OCI-LY1 (cell line): ENCODE measurements at regions not wholly inside any gene's neighbourhood (a gene's known extent, or its start where the extent isn't known, plus 50 kb on each side); places are given as distances from the start of the nearest gene placed in this dataset.

Source experiments
- H2AFZ ChIP-seq: fragments of 200-600 bp; sonication (generic), shearing (Covaris generic); 2 replicates; pipeline ENCODE4 v1.6.0; 2014; ENCODE audit warnings: antibody characterized with exemption, mild to moderate bottlenecking, low read length
- H3F3A ChIP-seq: fragments of 200-600 bp; sonication (generic), shearing (Covaris generic); 2 replicates; pipeline ENCODE4 v1.6.0; 2014; ENCODE audit warnings: mild to moderate bottlenecking, antibody characterized with exemption, low read length, moderate library complexity; ENCODE audit not compliant: insufficient read depth
- H3K27ac ChIP-seq: fragments of 200-600 bp; sonication (generic); 2 replicates; pipeline ENCODE4 v1.5.1; 2014; ENCODE audit warnings: low read length, mixed run types, mild to moderate bottlenecking, low read depth; ENCODE audit not compliant: poor library complexity, severe bottlenecking
- H3K27me3 ChIP-seq: fragments of 200-600 bp; sonication (generic); 2 replicates; pipeline ENCODE4 v1.6.0; 2014; ENCODE audit warnings: antibody characterized with exemption, mild to moderate bottlenecking, low read length, moderate library complexity; ENCODE audit not compliant: insufficient read depth
- H3K36me3 ChIP-seq: fragments of 200-600 bp; sonication (generic); 2 replicates; pipeline ENCODE4 v1.6.1; 2014; ENCODE audit warnings: mild to moderate bottlenecking, antibody characterized with exemption, low read length, moderate library complexity, mixed read lengths; ENCODE audit not compliant: insufficient read depth
- H3K4me1 ChIP-seq: fragments of 200-600 bp; sonication (generic); 2 replicates; pipeline ENCODE4 v1.5.1; 2014; ENCODE audit warnings: mild to moderate bottlenecking, low read length, moderate library complexity; ENCODE audit not compliant: insufficient read depth, severe bottlenecking
- H3K4me2 ChIP-seq: fragments of 200-600 bp; sonication (generic), shearing (Covaris generic); 2 replicates; pipeline ENCODE4 v1.6.1; 2014; ENCODE audit warnings: low read length
- H3K4me3 ChIP-seq: fragments of 200-600 bp; sonication (generic); 2 replicates; pipeline ENCODE4 v1.5.1; 2014; ENCODE audit warnings: low read length, low read depth, mild to moderate bottlenecking, mixed read lengths; ENCODE audit not compliant: poor library complexity, severe bottlenecking
- H3K79me2 ChIP-seq: fragments of 200-600 bp; shearing (Covaris generic); 2 replicates; pipeline ENCODE4 v1.6.1; 2016; ENCODE audit warnings: mixed run types, low read length, mixed read lengths; ENCODE audit not compliant: insufficient read depth
- H3K9ac ChIP-seq: fragments of 200-600 bp; sonication (generic), shearing (Covaris generic); 2 replicates; pipeline ENCODE4 v1.6.1; 2014; ENCODE audit warnings: mild to moderate bottlenecking, low read length, mixed read lengths
- H3K9me2 ChIP-seq: fragments of 200-600 bp; sonication (generic), shearing (Covaris generic); 2 replicates; pipeline ENCODE4 v1.6.1; 2014; ENCODE audit warnings: low read depth, mild to moderate bottlenecking, low read length, mixed read lengths
- H3K9me3 ChIP-seq: fragments of 200-600 bp; shearing (Covaris generic); 2 replicates; pipeline ENCODE4 v1.6.1; 2014; ENCODE audit warnings: low read length, mixed read lengths
- H4K20me1 ChIP-seq: fragments of 200-600 bp; sonication (generic), shearing (Covaris generic); 2 replicates; pipeline ENCODE4 v1.6.0; 2016; ENCODE audit warnings: mild to moderate bottlenecking, low read length; ENCODE audit not compliant: insufficient read depth
- CTCF ChIP-seq: fragments of 200-600 bp; sonication (generic), shearing (Covaris generic); IDR thresholded peaks from 2 replicates; pipeline ENCODE4 v1.5.1; 2017; ENCODE audit warnings: mild to moderate bottlenecking, antibody characterized with exemption, low read length, moderate library complexity, mixed read lengths
- EZH2 ChIP-seq: fragments of 200-600 bp; sonication (generic), shearing (Covaris generic); IDR thresholded peaks from 2 replicates; pipeline ENCODE4 v1.8.0; 2017; ENCODE audit warnings: borderline replicate concordance, mixed run types, mild to moderate bottlenecking, antibody characterized with exemption, low read length, moderate library complexity, mixed read lengths

DNA sequence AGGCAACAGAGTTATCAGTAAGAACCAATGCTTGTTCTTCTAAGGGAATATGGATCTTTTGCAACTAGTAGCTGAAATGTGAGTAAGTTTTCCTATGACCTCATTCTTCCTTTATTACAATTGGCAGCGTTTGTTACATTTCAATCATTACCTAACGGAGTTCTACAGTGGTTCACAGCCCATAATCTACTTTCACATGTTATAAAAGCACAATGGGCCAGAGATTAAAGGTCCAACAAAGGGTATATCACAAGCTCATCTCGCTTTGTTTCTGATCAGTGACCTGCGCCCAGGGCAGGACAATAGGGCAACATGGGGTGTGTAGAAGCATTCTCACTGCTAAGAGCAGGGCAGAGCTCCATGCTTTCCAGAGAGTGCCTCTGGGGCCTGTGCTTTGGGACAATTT is 279.9 kb upstream of the DYNLRB2 start:
- TF ChIP-seq EZH2 (no peak), CTCF (no peak)
- H3F3A ChIP-seq = no peaks in the 10 kb centered on the region

DNA sequence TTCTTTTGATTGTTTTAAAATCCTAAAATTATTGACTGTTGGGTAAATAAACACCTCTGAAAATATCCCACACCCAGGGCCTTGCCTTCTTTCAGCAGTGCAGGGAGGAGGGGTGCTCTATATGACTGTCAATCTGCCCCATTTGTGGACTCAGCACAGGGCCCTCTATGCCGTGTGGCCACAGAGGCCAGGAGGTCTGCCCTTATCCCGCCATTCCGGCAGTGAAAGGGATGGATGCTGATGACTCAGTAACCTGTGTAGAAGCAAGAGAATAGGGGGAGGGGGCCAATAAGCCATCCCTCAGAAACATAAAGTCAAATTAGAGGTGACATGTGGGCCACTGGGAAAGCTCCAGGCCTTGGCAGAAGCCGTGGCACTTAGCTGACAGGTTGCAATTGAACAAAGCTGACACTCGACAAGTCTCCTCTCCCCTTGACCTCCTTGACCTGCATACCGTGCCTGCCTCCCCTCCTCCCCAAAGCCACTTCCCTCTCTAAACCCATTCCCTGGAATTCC is 281.4 kb upstream of the DYNLRB2 start:
- H3K36me3 ChIP-seq = no peaks in the 10 kb centered on the region

More for the DNA sequence above, 279.9 kb upstream of the DYNLRB2 start:
- Histone ChIP-seq H3K4me2 (no peak overlapping the region), H3K9ac (no peak overlapping the region), H4K20me1 (no peaks in the 10 kb centered on the region), H2AFZ (no peak overlapping the region), H3K27me3 (no peaks in the 10 kb centered on the region), H3K36me3 (no peaks in the 10 kb centered on the region), H3K4me3 (no peak overlapping the region), H3K4me1 (no peaks in the 10 kb centered on the region), H3K9me3 (no peaks in the 10 kb centered on the region), H3K9me2 (no peaks in the 10 kb centered on the region), H3K27ac (no peak overlapping the region), H3K79me2 (no peaks in the 10 kb centered on the region; the same call in 1 of the 2 replicates)

GRCh38 chr16:80258407-80258806 is 282.4 kb upstream of the DYNLRB2 start:
- no peaks in the 10 kb centered on the region for H4K20me1 ChIP-seq
- no peak for TF ChIP-seq CTCF
- TF ChIP-seq EZH2 = no peak

More for the DNA sequence above, 281.4 kb upstream of the DYNLRB2 start:
- no peak for TF ChIP-seq EZH2
- Histone ChIP-seq H3K27me3 (no peaks in the 10 kb centered on the region), H3K4me3 (no peak overlapping the region), H3K4me2 (no peak overlapping the region), H3K9ac (no peak overlapping the region), H3K27ac (no peak overlapping the region), H3K79me2 (no peaks in the 10 kb centered on the region; the same call in 1 of the 2 replicates), H3K4me1 (no peaks in the 10 kb centered on the region), H3F3A (no peaks in the 10 kb centered on the region), H3K9me2 (no peaks in the 10 kb centered on the region), H3K9me3 (no peaks in the 10 kb centered on the region), H4K20me1 (no peaks in the 10 kb centered on the region), H2AFZ (no peak overlapping the region)

GRCh38 chr16:80254970-80255369 is 285.8 kb upstream of the DYNLRB2 start:
- no peak overlapping the region for H2AFZ ChIP-seq
- no peaks in the 10 kb centered on the region for H3F3A ChIP-seq
- no peaks in the 10 kb centered on the region for H3K9me2 ChIP-seq
- no peak overlapping the region for H3K27ac ChIP-seq
- no peaks in the 10 kb centered on the region for H3K36me3 ChIP-seq
- H3K27me3 ChIP-seq = no peaks in the 10 kb centered on the region
- H3K4me1 ChIP-seq = no peaks in the 10 kb centered on the region
- H3K4me3 ChIP-seq = no peak overlapping the region
- TF ChIP-seq EZH2 = no peak
- TF ChIP-seq CTCF = no peak
- no peaks in the 10 kb centered on the region for H3K9me3 ChIP-seq
- H3K79me2 ChIP-seq = no peaks in the 10 kb centered on the region
- no peak overlapping the region for H3K4me2 ChIP-seq
- H4K20me1 ChIP-seq = no peaks in the 10 kb centered on the region
- no peak overlapping the region for H3K9ac ChIP-seq

More at GRCh38 chr16:80258407-80258806, 282.4 kb upstream of the DYNLRB2 start:
- H3K79me2 ChIP-seq = no peaks in the 10 kb centered on the region
- H3K4me3 ChIP-seq = no peak overlapping the region
- no peaks in the 10 kb centered on the region for H3K4me1 ChIP-seq
- H3K36me3 ChIP-seq = no peaks in the 10 kb centered on the region
- no peaks in the 10 kb centered on the region for H3K9me3 ChIP-seq
- H3K9me2 ChIP-seq = no peaks in the 10 kb centered on the region
- no peaks in the 10 kb centered on the region for H3K27me3 ChIP-seq
- no peak overlapping the region for H3K27ac ChIP-seq
- no peak overlapping the region for H3K4me2 ChIP-seq
- no peak overlapping the region for H2AFZ ChIP-seq
- H3F3A ChIP-seq = no peaks in the 10 kb centered on the region
- no peak overlapping the region for H3K9ac ChIP-seq
